Panc1 (cell line): ENCODE measurements at regions not wholly inside any gene's neighbourhood (a gene's known extent, or its start where the extent isn't known, plus 50 kb on each side); places are given as distances from the start of the nearest gene placed in this dataset.

ENCODE experiments used
- ATAC-seq: fragments of 200-7000 bp; cut with Tn5 transposase; 2 replicates; pipeline ENCODE4 v1.9.1; 2020; ENCODE audit warnings: mild to moderate bottlenecking, moderate library complexity
- BruUV-seq: library from RNA; stranded (reverse); fragments of 400-500 nt; replicated peaks from 2 replicates; lab custom pipeline; 2021; lab: Mats Ljungman, UMichigan
- CTCF ChIA-PET: fragments of 300-600 bp; sonication (Branson Sonifier 250); formaldehyde crosslinking; loops from one replicate; lab custom pipeline; 2022; ENCODE audit warnings: antibody characterized with exemption; lab: Charles Lee
- POLR2A ChIA-PET: fragments of 300-600 bp; sonication (Branson Sonifier 250); formaldehyde crosslinking; loops from one replicate; lab custom pipeline; 2022; ENCODE audit warnings: antibody characterized with exemption; lab: Charles Lee
- DNase-seq: peaks from one replicate; pipeline ENCODE4 v3.0.0-alpha.2; 2010; ENCODE audit warnings: low read depth, low spot score
- H3K27ac ChIP-seq: 2 replicates; pipeline ENCODE4 v1.5.1; 2011; ENCODE audit warnings: mild to moderate bottlenecking, low read length, inconsistent platforms
- H3K27me3 ChIP-seq: fragments of 200-500 bp; sonication (Bioruptor generic); 2 replicates; pipeline ENCODE4 v1.6.0; 2014; ENCODE audit warnings: low read length, inconsistent platforms; ENCODE audit not compliant: control insufficient read depth, insufficient read depth
- H3K36me3 ChIP-seq: fragments of 200-500 bp; sonication (Bioruptor generic); 2 replicates; pipeline ENCODE4 v1.5.1; 2014; ENCODE audit warnings: inconsistent platforms, mild to moderate bottlenecking, low read length, moderate library complexity; ENCODE audit not compliant: control insufficient read depth, insufficient read depth
- H3K4me1 ChIP-seq: 2 replicates; pipeline ENCODE4 v1.5.1; 2011; ENCODE audit warnings: inconsistent platforms, mild to moderate bottlenecking, low read length, moderate library complexity; ENCODE audit not compliant: control insufficient read depth, insufficient read depth
- H3K4me3 ChIP-seq, 2 experiments: 2 replicates each; pipeline ENCODE4 v1.5.1; 2011 to 2012; ENCODE audit warnings: low read depth in 2 of 2, low read length in 2 of 2, mild to moderate bottlenecking in 2 of 2, inconsistent platforms in 1 of 2, moderate library complexity in 1 of 2
- H3K9me3 ChIP-seq: fragments of 200-500 bp; sonication (Bioruptor generic); 2 replicates; pipeline ENCODE4 v1.5.1; 2014; ENCODE audit warnings: low read depth, mild to moderate bottlenecking, inconsistent platforms, low read length, moderate library complexity; ENCODE audit not compliant: control insufficient read depth, insufficient read depth
- CTCF ChIP-seq: fragments of 450-650 bp; IDR thresholded peaks from 2 replicates; pipeline ENCODE4 v1.5.1; 2017; ENCODE audit warnings: mild to moderate bottlenecking
- POLR2AphosphoS5 ChIP-seq: IDR thresholded peaks from 2 replicates; pipeline ENCODE4 v1.6.1; 2012; ENCODE audit warnings: mild to moderate bottlenecking, low read depth, low read length, moderate library complexity
- SIN3A ChIP-seq: IDR thresholded peaks from 2 replicates; pipeline ENCODE4 v1.6.1; 2012; ENCODE audit warnings: low read depth, mild to moderate bottlenecking, low read length, moderate library complexity, borderline replicate concordance; ENCODE audit not compliant: insufficient read depth
- TCF7L2 ChIP-seq: IDR thresholded peaks from 2 replicates; pipeline ENCODE4 v1.6.1; 2011; ENCODE audit warnings: mild to moderate bottlenecking, low read depth, low read length, inconsistent platforms
- in situ Hi-C: cut with HindIII; loops from 2 replicates; pipeline ENCODE4 v1.10.0; 2016; ENCODE audit warnings: low sequenced_read_pairs, low pct_unique_long_range_greater_than_20kb
- intact Hi-C: fragments of 100-400 bp; cut with micrococcal nuclease; formaldehyde crosslinking; loops from one replicate; pipeline ENCODE4 v1.10.0; 2022; ENCODE audit not compliant: unreplicated experiment
- TF ChIP-seq, protein P1 (sequence below), 2 experiments: IDR thresholded peaks; 2 replicates each; pipeline ENCODE4 v1.6.1; 2011 to 2012; ENCODE audit warnings: low read depth in 2 of 2, control low read depth in 1 of 2, low read length in 1 of 2, mild to moderate bottlenecking in 1 of 2, moderate library complexity in 1 of 2; ENCODE audit not compliant: insufficient read depth in 1 of 2

DNA sequence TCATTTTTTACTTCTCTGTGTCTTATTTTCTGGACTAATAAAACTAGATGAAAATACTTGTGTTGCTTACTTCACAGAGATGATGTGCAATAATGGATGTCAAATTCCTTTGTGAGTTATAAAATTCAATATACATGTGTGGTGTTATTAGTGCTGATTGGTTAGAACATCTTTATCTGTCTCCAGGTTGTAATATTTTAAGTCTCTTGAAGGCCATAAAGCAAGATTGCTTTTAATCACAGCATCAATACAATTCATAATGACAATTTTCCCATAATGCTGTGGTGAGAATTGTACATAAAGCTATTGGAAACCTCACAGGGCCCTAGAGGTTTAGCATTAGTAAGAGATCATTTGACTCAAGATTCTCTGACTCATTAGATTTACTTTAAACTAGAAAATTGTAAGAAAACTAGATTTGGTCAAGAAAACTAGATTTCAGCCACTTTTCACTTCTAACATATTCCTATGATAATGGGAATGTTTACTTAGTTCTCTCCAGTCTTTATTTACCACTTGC lies 963.7 kb downstream of the REEP3 start:
- DNase-seq = no peak
- no peak for ATAC-seq
- intact Hi-C loops = no loop called here
- Histone ChIP-seq H3K9me3 (no peaks in the 10 kb centered on the region), H3K36me3 (no peaks in the 10 kb centered on the region), H3K4me1 (no peaks in the 10 kb centered on the region), H3K27me3 (no peaks in the 10 kb centered on the region), H3K27ac (no peak overlapping the region), H3K4me3 (no peak overlapping the region)
- CTCF ChIA-PET = no interaction called here
- no TSS peak for BruUV-seq
- TF ChIP-seq TCF7L2 = no peak
- POLR2A ChIA-PET = no interaction called here
- in situ Hi-C loops = no loop called here

GRCh38 chr10:64486149-64486548 lies 964.9 kb downstream of the REEP3 start:
- DNase-seq (no peak), ATAC-seq (no peak)
- CTCF ChIA-PET = no interaction called here
- no peak overlapping the region for H3K27ac ChIP-seq
- H3K27me3 ChIP-seq = no peaks in the 10 kb centered on the region
- no peak for TF ChIP-seq CTCF
- no peak for TF ChIP-seq SIN3A
- no peak for TF ChIP-seq TCF7L2
- no peaks in the 10 kb centered on the region for H3K4me1 ChIP-seq
- intact Hi-C loops = no loop called here
- POLR2A ChIA-PET = no interaction called here
- in situ Hi-C loops = no loop called here
- H3K36me3 ChIP-seq = no peaks in the 10 kb centered on the region
- no peak overlapping the region for H3K4me3 ChIP-seq
- H3K9me3 ChIP-seq = no peaks in the 10 kb centered on the region; the same call in 1 of the 2 replicates
- BruUV-seq = no TSS peak

DNA sequence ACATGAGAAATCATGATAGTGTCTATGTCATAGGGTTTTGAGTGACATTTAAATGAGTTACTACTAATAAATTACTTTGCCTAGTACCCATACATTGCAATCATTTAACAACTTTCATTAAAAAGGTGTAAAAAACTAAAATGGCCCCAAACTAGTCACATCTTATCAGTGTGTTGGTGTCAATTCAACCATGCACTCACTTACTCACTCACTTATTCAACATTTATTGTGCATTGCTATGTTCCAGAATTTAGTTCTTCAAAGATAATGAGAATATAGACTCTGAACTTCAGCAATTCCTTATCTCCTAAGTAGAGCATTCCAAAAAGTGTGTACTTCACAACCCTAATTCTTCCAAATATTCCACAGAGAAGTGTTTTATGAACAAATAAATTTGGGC lies 965.7 kb downstream of the REEP3 start:
- H3K27ac ChIP-seq = no peak overlapping the region
- CTCF ChIA-PET = no interaction called here
- DNase-seq (no peak), ATAC-seq (no peak)
- POLR2A ChIA-PET = no interaction called here
- no peaks in the 10 kb centered on the region; the same call in 1 of the 2 replicates for H3K9me3 ChIP-seq
- BruUV-seq = no TSS peak
- no peak overlapping the region for H3K4me3 ChIP-seq
- H3K4me1 ChIP-seq = no peaks in the 10 kb centered on the region
- TF ChIP-seq POLR2AphosphoS5 (no peak), TCF7L2 (no peak), SIN3A (no peak), CTCF (no peak)
- TF ChIP-seq, protein P1, sequence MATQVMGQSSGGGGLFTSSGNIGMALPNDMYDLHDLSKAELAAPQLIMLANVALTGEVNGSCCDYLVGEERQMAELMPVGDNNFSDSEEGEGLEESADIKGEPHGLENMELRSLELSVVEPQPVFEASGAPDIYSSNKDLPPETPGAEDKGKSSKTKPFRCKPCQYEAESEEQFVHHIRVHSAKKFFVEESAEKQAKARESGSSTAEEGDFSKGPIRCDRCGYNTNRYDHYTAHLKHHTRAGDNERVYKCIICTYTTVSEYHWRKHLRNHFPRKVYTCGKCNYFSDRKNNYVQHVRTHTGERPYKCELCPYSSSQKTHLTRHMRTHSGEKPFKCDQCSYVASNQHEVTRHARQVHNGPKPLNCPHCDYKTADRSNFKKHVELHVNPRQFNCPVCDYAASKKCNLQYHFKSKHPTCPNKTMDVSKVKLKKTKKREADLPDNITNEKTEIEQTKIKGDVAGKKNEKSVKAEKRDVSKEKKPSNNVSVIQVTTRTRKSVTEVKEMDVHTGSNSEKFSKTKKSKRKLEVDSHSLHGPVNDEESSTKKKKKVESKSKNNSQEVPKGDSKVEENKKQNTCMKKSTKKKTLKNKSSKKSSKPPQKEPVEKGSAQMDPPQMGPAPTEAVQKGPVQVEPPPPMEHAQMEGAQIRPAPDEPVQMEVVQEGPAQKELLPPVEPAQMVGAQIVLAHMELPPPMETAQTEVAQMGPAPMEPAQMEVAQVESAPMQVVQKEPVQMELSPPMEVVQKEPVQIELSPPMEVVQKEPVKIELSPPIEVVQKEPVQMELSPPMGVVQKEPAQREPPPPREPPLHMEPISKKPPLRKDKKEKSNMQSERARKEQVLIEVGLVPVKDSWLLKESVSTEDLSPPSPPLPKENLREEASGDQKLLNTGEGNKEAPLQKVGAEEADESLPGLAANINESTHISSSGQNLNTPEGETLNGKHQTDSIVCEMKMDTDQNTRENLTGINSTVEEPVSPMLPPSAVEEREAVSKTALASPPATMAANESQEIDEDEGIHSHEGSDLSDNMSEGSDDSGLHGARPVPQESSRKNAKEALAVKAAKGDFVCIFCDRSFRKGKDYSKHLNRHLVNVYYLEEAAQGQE (IDR thresholded peaks at IDR 0.05; ENCODE audit: insufficient read depth in 1 of 2, low read depth in 2 of 2, low read length in 1 of 2) = no peak
- no peaks in the 10 kb centered on the region for H3K36me3 ChIP-seq
- no peaks in the 10 kb centered on the region for H3K27me3 ChIP-seq
- in situ Hi-C loops (no loop called here), intact Hi-C loops (no loop called here)
